NCI-H748 (cell line): ENCODE measurements at regions not wholly inside any gene's neighbourhood (a gene's known extent, or its start where the extent isn't known, plus 50 kb on each side); places are given as distances from the start of the nearest gene placed in this dataset.
A peak's percentile ranks its signal among the peaks of the same experiment; 100 is the strongest.

Experiments used
- DNase-seq: peaks from one replicate; lab custom pipeline; 2025; ENCODE audit not compliant: unreplicated experiment; lab: John Stamatoyannopoulos, UW

DNA sequence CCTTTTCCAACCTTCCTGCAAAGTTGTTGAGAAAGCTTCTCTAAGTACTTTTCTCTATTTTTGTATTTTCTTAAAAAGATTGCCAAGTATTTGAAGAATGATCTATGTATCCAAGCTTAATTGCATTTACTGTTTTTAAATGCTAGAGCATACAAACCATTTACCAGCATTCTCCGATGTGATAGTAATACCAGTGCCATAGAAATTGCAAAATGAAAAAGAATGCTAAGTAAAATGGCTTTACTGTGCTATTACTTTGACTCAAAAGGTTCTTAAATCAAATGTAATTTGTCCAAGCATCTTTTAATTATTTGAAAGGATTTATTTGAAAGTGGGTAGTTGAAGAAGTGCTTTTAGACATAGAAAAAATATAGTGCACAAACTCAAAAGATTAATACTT lies 1183.2 kb downstream of the RAPGEF2 start:
- DNase-seq: no peak

DNA sequence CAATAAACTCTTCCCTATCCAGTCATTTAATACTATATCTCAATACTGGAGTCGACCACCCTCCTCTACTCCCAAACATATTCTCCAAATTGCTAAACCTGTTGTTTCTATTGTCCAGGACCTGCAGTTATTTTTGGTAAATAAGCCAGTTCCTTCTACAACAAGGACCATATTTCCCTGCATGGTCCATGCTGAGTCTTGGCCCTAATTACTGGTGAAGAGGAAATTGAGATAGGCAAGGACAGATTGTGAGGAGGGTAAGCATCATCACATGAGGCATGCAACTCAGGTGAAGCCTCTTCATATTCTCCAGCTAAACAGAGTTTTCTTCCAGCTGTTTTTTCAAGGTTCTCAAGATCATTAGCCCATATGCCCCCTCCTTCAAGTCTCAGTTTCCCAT lies 1193.6 kb downstream of the RAPGEF2 start:
- DNase-seq: no peak

DNA sequence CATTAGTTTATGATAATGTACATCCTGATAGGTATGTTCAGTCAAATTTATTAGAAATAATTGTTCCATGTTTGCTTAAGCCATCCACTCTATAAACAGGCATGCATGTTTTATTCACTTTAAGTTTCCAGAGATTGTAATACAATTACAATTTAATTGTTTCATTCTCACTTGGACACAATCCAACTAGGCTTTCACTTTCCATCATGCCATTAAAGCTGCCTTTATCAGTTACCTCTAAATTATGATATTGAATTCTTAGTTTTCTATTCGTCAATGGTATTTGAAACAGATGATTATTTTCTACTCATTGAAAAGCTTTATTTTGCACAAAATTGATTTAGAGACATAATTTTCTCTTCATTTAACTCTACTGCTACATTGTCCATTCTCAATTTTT lies 1196.3 kb downstream of the RAPGEF2 start:
- peak; percentile 68 for DNase-seq

DNA sequence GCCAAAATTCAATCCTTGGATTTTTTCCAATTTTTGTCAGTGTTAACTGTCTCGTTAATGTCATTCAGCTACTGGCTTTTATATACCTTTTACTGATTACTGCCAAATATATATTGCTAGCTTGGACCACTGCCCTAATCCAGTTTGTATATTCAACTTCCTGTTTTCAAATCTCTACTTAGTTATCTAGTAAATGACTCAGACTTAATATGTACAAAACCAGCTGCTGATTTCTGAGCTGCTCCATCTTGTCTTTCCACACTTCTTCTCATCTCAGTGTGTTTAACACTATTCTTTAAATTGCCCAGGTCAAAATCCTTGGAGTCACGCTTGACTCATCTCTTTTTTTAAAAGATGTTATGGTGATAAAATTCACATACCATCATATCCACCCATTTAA lies 1196.7 kb downstream of the RAPGEF2 start:
- peak; percentile 77 for DNase-seq

- DNase-seq: no peak
Observed at GRCh38 chr4:160316036-160316435, 1213.2 kb downstream of the RAPGEF2 start.

GRCh38 chr4:160318567-160319220 lies 1215.8 kb downstream of the RAPGEF2 start:
- peak; percentile 2 for DNase-seq

DNA sequence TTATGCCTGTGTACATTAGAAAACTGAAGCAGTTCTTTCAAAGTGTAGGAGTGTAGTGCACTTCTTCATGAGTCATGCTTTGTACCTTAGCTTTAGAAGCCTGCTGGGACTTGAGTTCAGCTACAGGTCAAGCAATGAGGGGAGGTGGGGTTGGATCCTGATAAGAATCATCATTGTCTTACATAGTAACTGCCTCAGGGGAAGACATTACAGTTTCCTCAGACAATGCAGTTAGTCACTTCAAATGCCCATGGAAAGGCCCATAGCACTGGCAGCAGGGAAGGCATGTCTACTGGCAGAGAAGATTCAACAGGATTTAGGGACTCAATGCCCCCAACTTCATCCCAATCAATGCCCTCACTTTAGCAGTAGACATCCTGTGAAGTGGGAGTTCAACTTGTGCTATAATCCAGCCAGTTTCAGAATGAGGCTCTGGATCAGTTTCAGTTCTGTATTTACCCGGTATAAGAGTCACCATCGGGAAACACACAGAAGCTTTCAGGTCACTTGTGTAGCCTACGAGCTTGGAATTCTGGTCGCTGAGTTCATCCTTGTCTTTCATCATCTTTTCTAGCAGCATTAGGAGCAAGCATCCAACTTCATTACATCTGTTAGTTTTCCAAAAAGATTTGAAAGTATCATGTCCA lies 1216.5 kb downstream of the RAPGEF2 start:
- no peak for DNase-seq

DNA sequence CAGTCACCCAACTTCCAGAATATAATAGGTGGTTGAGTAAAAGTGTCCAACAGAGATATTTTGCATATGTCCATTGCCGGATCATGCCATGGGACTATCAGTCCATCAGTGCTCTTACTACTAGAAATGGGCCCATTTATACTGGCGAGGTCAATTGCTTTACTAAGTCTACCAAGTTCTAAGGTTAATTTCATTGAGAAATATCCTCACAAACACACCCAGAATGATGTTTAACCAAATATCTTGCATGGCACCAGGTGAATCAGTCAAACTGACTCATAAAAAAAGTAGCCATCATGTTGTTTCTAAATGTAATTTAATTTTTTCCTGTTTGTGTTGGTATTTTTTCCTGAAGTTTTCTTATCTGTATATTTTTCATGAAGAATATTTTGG lies 1217.0 kb downstream of the RAPGEF2 start:
- DNase-seq: no peak

- no peak for DNase-seq
Observed at GRCh38 chr4:160326110-160326509, 1223.2 kb downstream of the RAPGEF2 start.

DNA sequence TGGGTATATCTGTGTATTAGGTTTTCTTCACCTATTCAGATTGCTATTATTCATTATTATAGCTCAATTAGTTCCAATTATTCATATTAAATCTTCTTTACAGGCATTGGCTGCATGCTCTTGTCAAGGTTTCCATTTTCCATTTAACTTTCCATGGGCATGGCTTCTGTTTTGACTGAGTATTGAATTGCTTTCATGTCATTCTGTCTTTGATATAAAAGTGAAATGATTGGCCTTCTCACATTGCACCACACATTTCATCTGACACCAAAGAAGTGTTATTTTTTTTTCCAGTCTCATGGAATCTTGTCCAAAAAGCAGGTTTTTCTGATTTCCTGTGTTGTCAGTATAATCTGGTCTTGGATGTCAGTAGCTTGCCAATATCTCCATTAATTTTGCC lies 1244.3 kb downstream of the RAPGEF2 start:
- DNase-seq: no peak

DNA sequence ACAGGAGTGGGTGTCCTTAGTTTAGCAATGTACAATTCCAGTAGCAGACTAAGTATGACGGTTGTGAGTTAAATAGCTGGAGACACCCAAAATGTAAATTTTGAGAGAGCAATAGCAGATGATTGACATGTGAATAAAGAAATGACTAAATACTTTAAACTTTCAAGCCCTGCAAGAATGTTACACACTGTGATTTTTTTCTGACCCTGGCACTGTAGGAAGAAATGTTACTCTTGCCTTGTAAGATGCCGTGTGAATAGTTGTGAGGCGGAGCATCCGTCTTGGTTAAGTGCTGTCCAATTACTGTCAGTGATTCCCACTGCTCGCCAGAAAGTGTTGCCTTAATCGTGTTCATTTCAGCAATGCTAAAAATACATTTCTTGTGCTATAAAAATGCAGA lies 1248.1 kb downstream of the RAPGEF2 start:
- no peak for DNase-seq

DNA sequence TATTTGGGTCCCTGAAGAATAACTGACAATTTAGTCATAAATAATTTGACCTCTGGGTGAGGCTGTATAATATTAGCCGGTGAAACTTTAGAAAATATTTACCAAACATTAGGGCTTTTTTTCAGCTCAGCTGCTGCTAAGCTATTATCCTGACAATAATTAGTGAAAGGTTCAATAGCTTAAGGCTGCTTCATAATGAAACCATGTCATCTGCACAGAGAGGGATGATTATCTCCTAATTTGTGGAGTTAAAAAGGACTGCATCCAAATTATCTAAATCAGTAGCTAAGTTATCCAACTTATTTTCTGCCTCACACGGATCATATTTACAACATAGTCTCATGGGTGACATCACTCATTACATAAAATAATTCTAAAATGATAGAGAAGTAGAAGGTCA lies 1249.8 kb downstream of the RAPGEF2 start:
- DNase-seq: peak; percentile 84

DNA sequence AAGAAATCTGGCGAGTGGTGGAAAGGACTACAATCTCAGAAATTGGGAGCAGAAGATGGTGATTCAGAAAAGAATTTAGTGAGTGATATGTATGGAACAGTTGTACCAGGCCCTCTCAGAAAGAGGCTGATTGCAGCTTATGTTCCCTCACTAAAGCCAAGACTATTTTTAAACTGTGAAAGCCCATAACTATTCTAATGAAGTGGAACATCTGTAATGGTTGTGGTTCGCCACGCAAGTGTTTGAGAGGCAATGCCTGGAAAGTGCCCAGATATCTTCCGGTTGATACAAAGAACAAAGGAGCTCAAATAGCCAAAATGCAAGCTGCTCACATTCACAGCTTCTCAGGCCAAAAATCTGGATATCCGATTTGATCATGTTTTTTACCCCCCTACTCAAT lies 1250.7 kb downstream of the RAPGEF2 start:
- DNase-seq: no peak

GRCh38 chr4:160362478-160362877 lies 1259.6 kb downstream of the RAPGEF2 start:
- no peak for DNase-seq

DNA sequence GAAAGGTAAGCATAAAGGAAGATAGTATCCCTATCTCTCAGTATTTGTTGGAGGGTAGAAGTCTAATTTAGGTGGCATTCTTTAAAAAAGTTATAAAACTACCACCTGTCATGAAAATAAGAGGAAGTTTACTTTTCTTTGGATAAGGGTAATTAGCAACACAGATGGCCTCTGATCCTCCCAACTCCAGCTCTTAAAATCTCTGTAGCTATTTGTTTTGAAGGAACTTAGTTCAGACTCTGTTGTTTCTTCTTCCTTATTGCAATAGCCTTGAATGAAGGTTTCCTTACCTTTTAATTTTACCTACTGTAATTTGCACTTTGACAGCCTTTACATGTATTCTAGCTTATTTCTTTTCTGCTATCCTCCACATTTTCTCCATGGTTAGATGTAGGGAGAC lies 1261.3 kb downstream of the RAPGEF2 start:
- DNase-seq: no peak

DNA sequence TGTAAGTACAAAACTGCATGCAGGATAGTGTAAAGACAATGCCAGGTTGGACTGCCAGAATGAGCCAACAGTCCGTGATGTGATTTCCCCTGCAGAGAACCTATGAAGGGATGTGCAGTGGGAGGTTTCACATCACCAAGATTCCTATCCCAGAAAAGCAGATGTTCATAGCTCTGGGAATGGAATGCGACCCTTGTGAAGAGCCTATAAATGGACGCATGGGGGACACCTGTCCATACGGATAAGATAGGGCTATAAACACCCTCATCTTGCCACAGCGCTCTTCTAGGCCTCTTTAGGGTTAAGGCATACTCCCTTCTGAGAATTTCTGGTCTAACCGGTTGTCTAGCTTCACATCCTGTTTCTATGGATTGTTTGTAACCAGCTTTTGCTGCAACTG lies 1261.8 kb downstream of the RAPGEF2 start:
- peak; percentile 83 for DNase-seq

GRCh38 chr4:160365383-160365782 lies 1262.5 kb downstream of the RAPGEF2 start:
- DNase-seq: peak; percentile 8

GRCh38 chr4:160370046-160370445 lies 1267.2 kb downstream of the RAPGEF2 start:
- DNase-seq: peak; percentile 3

- DNase-seq: no peak
Observed at GRCh38 chr4:160371446-160371845, 1268.6 kb downstream of the RAPGEF2 start.

GRCh38 chr4:160372390-160372789 lies 1269.5 kb downstream of the RAPGEF2 start:
- no peak for DNase-seq

DNA sequence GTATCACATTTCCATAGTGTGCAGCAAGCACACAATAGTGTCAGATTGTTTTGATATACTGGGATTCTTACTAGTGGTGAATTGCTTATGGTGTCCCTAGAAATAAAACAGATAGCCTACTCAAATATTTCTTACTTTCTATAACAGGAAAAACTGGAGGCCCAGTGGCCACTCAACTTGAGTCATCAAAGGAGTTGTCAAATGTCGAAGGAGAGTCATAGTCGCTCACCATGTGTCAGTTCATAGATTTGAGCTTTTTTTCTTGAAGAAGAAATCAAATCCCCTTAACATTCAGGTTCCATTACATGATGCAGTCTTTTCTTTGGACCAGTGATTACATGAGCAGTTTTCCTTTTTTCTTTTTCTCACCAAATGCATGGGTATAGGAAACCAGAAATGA lies 1271.0 kb downstream of the RAPGEF2 start:
- no peak for DNase-seq

DNA sequence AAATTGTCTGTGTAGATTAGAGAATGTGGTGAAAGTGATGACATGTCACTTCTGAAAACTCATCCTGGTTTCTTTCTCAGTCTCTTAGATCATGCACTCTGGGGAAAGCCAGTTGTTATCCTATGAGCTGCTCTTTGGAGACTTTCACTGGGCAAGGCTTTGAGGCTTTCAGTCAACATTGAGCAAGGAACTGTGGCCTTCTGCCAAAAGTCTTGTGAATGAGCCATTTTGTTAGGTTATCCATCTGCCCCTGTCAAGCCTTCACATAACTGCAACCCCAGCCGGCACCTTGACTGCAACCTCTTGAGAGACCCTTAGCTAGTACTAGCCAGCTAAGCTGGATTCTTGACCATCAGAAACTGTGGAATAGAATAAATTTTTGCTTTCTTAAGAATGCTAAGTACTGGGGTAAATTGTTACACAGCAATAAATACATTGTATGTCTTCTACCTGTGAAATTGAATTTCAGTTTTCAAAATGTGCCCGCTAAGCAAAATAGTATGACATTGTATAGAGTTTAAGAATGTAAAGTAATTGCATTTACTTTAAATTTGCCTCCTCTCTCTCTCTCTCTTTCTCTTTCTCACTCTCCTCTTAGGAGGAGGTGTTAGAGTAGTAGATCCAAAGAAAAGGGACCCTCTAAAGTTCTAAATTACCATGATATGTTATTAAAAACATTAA lies 1273.0 kb downstream of the RAPGEF2 start:
- DNase-seq: no peak
